Sigmoid colon (tissue), 6 donors: ENCODE measurements at regions not wholly inside any gene's neighbourhood (a gene's known extent, or its start where the extent isn't known, plus 50 kb on each side); places are given as distances from the start of the nearest gene placed in this dataset.

ENCODE experiments used
- DNase-seq: peaks from one replicate; pipeline ENCODE4 v3.0.0-alpha.2; 2019
- H3K27ac ChIP-seq, 4 donors: fragments of 200-600 bp; sonication (generic); one replicate each; pipeline ENCODE4 v1.5.1; 2016 to 2019; ENCODE audit warnings: mild to moderate bottlenecking in 1 of 4
- H3K27me3 ChIP-seq, 3 donors: fragments of 200-600 bp; sonication (generic); one replicate each; pipeline ENCODE4 v1.5.1; 2019; ENCODE audit warnings: mild to moderate bottlenecking in 1 of 3
- H3K36me3 ChIP-seq, 4 donors: fragments of 200-600 bp; sonication (generic); one replicate each; pipeline ENCODE4 v1.5.1; 2016 to 2019
- H3K4me1 ChIP-seq, 4 donors: fragments of 200-600 bp; sonication (generic); one replicate each; pipeline ENCODE4 v1.5.1; 2017 to 2019
- H3K4me3 ChIP-seq, 4 donors: fragments of 200-600 bp; sonication (generic); one replicate each; pipeline ENCODE4 v1.5.1; 2017 to 2019; ENCODE audit warnings: mild to moderate bottlenecking in 2 of 4, moderate library complexity in 1 of 4
- H3K9me3 ChIP-seq, 4 donors: fragments of 200-600 bp in 3 of 4; sonication (generic) in 3 of 4; one replicate each; pipeline versions ENCODE4 v1.5.1 to v1.6.1; 2013 to 2019
- CTCF ChIP-seq, 4 experiments: fragments of 450-650 bp in 3 of 4; fragments of 200-600 bp in 1 of 4; IDR thresholded peaks; one replicate each; pipeline ENCODE4 v1.5.1; 2016 to 2019; ENCODE audit warnings: antibody characterized with exemption in 4 of 4, mild to moderate bottlenecking in 3 of 4, moderate library complexity in 2 of 4
- EP300 ChIP-seq, 4 donors: sonication (generic); formaldehyde crosslinking; IDR thresholded peaks; one replicate each; pipeline ENCODE4 v1.6.1; 2017; ENCODE audit warnings: antibody characterized with exemption in 4 of 4
- POLR2A ChIP-seq, 2 donors: fragments of 450-650 bp; IDR thresholded peaks; one replicate each; pipeline ENCODE4 v1.6.1; 2016; ENCODE audit warnings: antibody characterized with exemption in 2 of 2, mild to moderate bottlenecking in 2 of 2, moderate library complexity in 2 of 2
- POLR2AphosphoS5 ChIP-seq, 4 donors: sonication (generic); formaldehyde crosslinking; IDR thresholded peaks; one replicate each; pipeline ENCODE4 v1.6.1; 2017; ENCODE audit warnings: antibody characterized with exemption in 4 of 4
- WGBS, 2 donors: extraction: QIAGEN DNeasy Blood & Tissue Kit; methylation state at CpG; one replicate each; pipeline ENCODE4 v1.1.7; 2013; 5-methylcytosine and 5-hydroxymethylcytosine counted together
- intact Hi-C: fragments of 100-400 bp; cut with DNase I; formaldehyde crosslinking; loops from one replicate; pipeline ENCODE4 v1.15.1; 2023
- donor health status: healthy with polysubstance abuse.
- donor health status: healthy.

GRCh38 chr15:31774045-31774444 is 256.3 kb upstream of the CHRNA7 start:
- TF ChIP-seq POLR2AphosphoS5 (IDR thresholded peaks at IDR 0.05) (no peak), EP300 (IDR thresholded peaks at IDR 0.05) (no peak), CTCF (IDR thresholded peaks at IDR 0.05) (no peak), POLR2A (IDR thresholded peaks at IDR 0.05) (no peak)
- H3K27me3 ChIP-seq: no peaks in the 10 kb centered on the region
- WGBS, 2 donors: 63 to 76% methylated on average over 5 of the region's 5 CpGs
- intact Hi-C loops: no loop called here
- no peak overlapping the region for H3K27ac ChIP-seq
- H3K9me3 ChIP-seq: no peaks in the 10 kb centered on the region
- no peaks in the 10 kb centered on the region for H3K36me3 ChIP-seq
- no peaks in the 10 kb centered on the region for H3K4me1 ChIP-seq
- DNase-seq: no peak
- no peak overlapping the region for H3K4me3 ChIP-seq

GRCh38 chr15:31776039-31776438 is 254.3 kb upstream of the CHRNA7 start:
- Histone ChIP-seq H3K36me3 (no peaks in the 10 kb centered on the region), H3K27ac (no peak overlapping the region), H3K27me3 (no peaks in the 10 kb centered on the region), H3K4me1 (no peaks in the 10 kb centered on the region), H3K9me3 (no peaks in the 10 kb centered on the region), H3K4me3 (no peak overlapping the region)
- intact Hi-C loops: no loop called here
- TF ChIP-seq CTCF (IDR thresholded peaks at IDR 0.05): no peak
- no peak for DNase-seq
- WGBS, 2 donors: 89 to 92% methylated on average over 9 of the region's 9 CpGs

- 71 to 74% methylated on average over 2 of the region's 2 CpGs for WGBS, 2 donors
- TF ChIP-seq EP300 (IDR thresholded peaks at IDR 0.05) (no peak), POLR2A (IDR thresholded peaks at IDR 0.05) (no peak), CTCF (IDR thresholded peaks at IDR 0.05) (no peak), POLR2AphosphoS5 (IDR thresholded peaks at IDR 0.05) (no peak)
- DNase-seq: no peak
- Histone ChIP-seq H3K27me3 (no peaks in the 10 kb centered on the region), H3K4me3 (no peak overlapping the region), H3K27ac (no peak overlapping the region), H3K9me3 (no peaks in the 10 kb centered on the region), H3K4me1 (no peaks in the 10 kb centered on the region), H3K36me3 (no peaks in the 10 kb centered on the region)
- intact Hi-C loops: no loop called here
These were observed 249.1 kb upstream of the CHRNA7 start for GRCh38 chr15:31781261-31781660.

GRCh38 chr15:31782016-31782783 is 248.1 kb upstream of the CHRNA7 start:
- Histone ChIP-seq H3K27ac (no peak overlapping the region), H3K9me3 (no peaks in the 10 kb centered on the region), H3K4me3 (no peak overlapping the region), H3K36me3 (no peaks in the 10 kb centered on the region), H3K4me1 (no peaks in the 10 kb centered on the region), H3K27me3 (no peaks in the 10 kb centered on the region)
- intact Hi-C loops: no loop called here
- WGBS, 2 donors: 77 to 87% methylated on average over 9 of the region's 9 CpGs
- no peak for DNase-seq
- TF ChIP-seq CTCF (IDR thresholded peaks at IDR 0.05) (no peak), EP300 (IDR thresholded peaks at IDR 0.05) (no peak), POLR2AphosphoS5 (IDR thresholded peaks at IDR 0.05) (no peak), POLR2A (IDR thresholded peaks at IDR 0.05) (no peak)

- 75 to 87% methylated on average over 3 of the region's 3 CpGs for WGBS, 2 donors
- Histone ChIP-seq H3K27me3 (no peaks in the 10 kb centered on the region), H3K9me3 (no peaks in the 10 kb centered on the region), H3K4me3 (no peak overlapping the region), H3K36me3 (no peaks in the 10 kb centered on the region), H3K4me1 (no peaks in the 10 kb centered on the region), H3K27ac (no peak overlapping the region)
- no peak for DNase-seq
- TF ChIP-seq EP300 (IDR thresholded peaks at IDR 0.05): no peak
- no peak for TF ChIP-seq POLR2A (IDR thresholded peaks at IDR 0.05)
- TF ChIP-seq POLR2AphosphoS5 (IDR thresholded peaks at IDR 0.05): no peak
- TF ChIP-seq CTCF (IDR thresholded peaks at IDR 0.05): no peak
- intact Hi-C loops: no loop called here
These were observed 247.4 kb upstream of the CHRNA7 start for GRCh38 chr15:31782951-31783350.
